ENCODE measurements at regions not wholly inside any gene's neighbourhood (a gene's known extent, or its start where the extent isn't known, plus 50 kb on each side); places are given as distances from the start of the nearest gene placed in this dataset.

- Histone ChIP-seq H3K4me1 (ENCODE audit: insufficient read depth, low read length) (no peaks in the 10 kb centered on the region), H3K36me3 (ENCODE audit: insufficient read depth, low read length) (no peaks in the 10 kb centered on the region), H3K27me3 (ENCODE audit: insufficient read depth, low read length, poor library complexity, severe bottlenecking) (no peaks in the 10 kb centered on the region), H3K4me3 (ENCODE audit: low read length) (no peak overlapping the region), H3K9me3 (ENCODE audit: low read length) (no peaks in the 10 kb centered on the region), H3K27ac (ENCODE audit: low read depth, low read length) (no peak overlapping the region)
- Mint-ChIP-seq H3K36me3 (no peaks in the 10 kb centered on the region), H3K4me1 (no peaks in the 10 kb centered on the region), H3K27ac (no peak overlapping the region), H3K27me3 (no peaks in the 10 kb centered on the region), H3K4me3 (no peak overlapping the region), H3K9me3 (peaks cover 8 to 29% (median 13%) of the 10 kb centered on the region in 5 donors)
- no peak for DNase-seq
- CTCF ChIA-PET = no interaction called here
- POLR2A ChIA-PET = no interaction called here
Observed at GRCh38 chr18:27899893-27900292, 277.0 kb downstream of the CDH2 start.

GRCh38 chr18:27894746-27895145, 282.2 kb downstream of the CDH2 start:
- Mint-ChIP-seq H3K36me3 (no peaks in the 10 kb centered on the region), H3K27ac (no peak overlapping the region), H3K4me1 (no peaks in the 10 kb centered on the region), H3K9me3 (peaks cover 4 to 24% (median 7%) of the 10 kb centered on the region in 5 donors), H3K4me3 (no peak overlapping the region), H3K27me3 (no peaks in the 10 kb centered on the region)
- no peak for DNase-seq
- H3K4me1 ChIP-seq (ENCODE audit: insufficient read depth, low read length) = no peaks in the 10 kb centered on the region
- CTCF ChIA-PET = no interaction called here
- no peaks in the 10 kb centered on the region for H3K9me3 ChIP-seq (ENCODE audit: low read length)
- no peak overlapping the region for H3K27ac ChIP-seq (ENCODE audit: low read depth, low read length)
- POLR2A ChIA-PET = no interaction called here
- H3K27me3 ChIP-seq (ENCODE audit: insufficient read depth, low read length, poor library complexity, severe bottlenecking) = no peaks in the 10 kb centered on the region
- no peak overlapping the region for H3K4me3 ChIP-seq (ENCODE audit: low read length)
- no peaks in the 10 kb centered on the region for H3K36me3 ChIP-seq (ENCODE audit: insufficient read depth, low read length)

GRCh38 chr18:27887711-27888495, 289.0 kb downstream of the CDH2 start:
- Mint-ChIP-seq H3K27ac (no peak overlapping the region), H3K27me3 (no peaks in the 10 kb centered on the region), H3K4me1 (no peaks in the 10 kb centered on the region), H3K36me3 (no peaks in the 10 kb centered on the region), H3K9me3 (peaks cover 0 to 21% (median 12%) of the 10 kb centered on the region in 5 donors), H3K4me3 (no peak overlapping the region)
- ChIA-PET CTCF (no interaction called here), POLR2A (no interaction called here)
- H3K27ac ChIP-seq (ENCODE audit: low read depth, low read length) = no peak overlapping the region
- no peaks in the 10 kb centered on the region for H3K4me1 ChIP-seq (ENCODE audit: insufficient read depth, low read length)
- no peaks in the 10 kb centered on the region for H3K27me3 ChIP-seq (ENCODE audit: insufficient read depth, low read length, poor library complexity, severe bottlenecking)
- H3K9me3 ChIP-seq (ENCODE audit: low read length) = no peaks in the 10 kb centered on the region
- DNase-seq = no peak
- H3K36me3 ChIP-seq (ENCODE audit: insufficient read depth, low read length) = no peaks in the 10 kb centered on the region
- H3K4me3 ChIP-seq (ENCODE audit: low read length) = no peak overlapping the region

- no peak for DNase-seq
- Histone ChIP-seq H3K4me3 (ENCODE audit: low read length) (no peak overlapping the region), H3K4me1 (ENCODE audit: insufficient read depth, low read length) (no peaks in the 10 kb centered on the region), H3K9me3 (ENCODE audit: low read length) (no peaks in the 10 kb centered on the region), H3K27me3 (ENCODE audit: insufficient read depth, low read length, poor library complexity, severe bottlenecking) (no peaks in the 10 kb centered on the region), H3K36me3 (ENCODE audit: insufficient read depth, low read length) (no peaks in the 10 kb centered on the region), H3K27ac (ENCODE audit: low read depth, low read length) (no peak overlapping the region)
- no peaks in the 10 kb centered on the region for H3K4me1 Mint-ChIP-seq
- H3K27me3 Mint-ChIP-seq = no peaks in the 10 kb centered on the region
- ChIA-PET POLR2A (no interaction called here), CTCF (no interaction called here)
- peaks cover 0 to 20% (median 12%) of the 10 kb centered on the region in 5 donors for H3K9me3 Mint-ChIP-seq
- H3K4me3 Mint-ChIP-seq = no peak overlapping the region
- H3K27ac Mint-ChIP-seq = no peak overlapping the region
- H3K36me3 Mint-ChIP-seq = no peaks in the 10 kb centered on the region
Observed at GRCh38 chr18:27887287-27887686, 289.6 kb downstream of the CDH2 start.

- Mint-ChIP-seq H3K27ac (no peak overlapping the region), H3K27me3 (no peaks in the 10 kb centered on the region), H3K9me3 (peaks cover 5 to 21% (median 10%) of the 10 kb centered on the region in 5 donors), H3K36me3 (no peaks in the 10 kb centered on the region), H3K4me3 (no peak overlapping the region), H3K4me1 (no peaks in the 10 kb centered on the region)
- Histone ChIP-seq H3K4me3 (ENCODE audit: low read length) (no peak overlapping the region), H3K27me3 (ENCODE audit: insufficient read depth, low read length, poor library complexity, severe bottlenecking) (no peaks in the 10 kb centered on the region), H3K27ac (ENCODE audit: low read depth, low read length) (no peak overlapping the region), H3K36me3 (ENCODE audit: insufficient read depth, low read length) (no peaks in the 10 kb centered on the region), H3K4me1 (ENCODE audit: insufficient read depth, low read length) (no peaks in the 10 kb centered on the region), H3K9me3 (ENCODE audit: low read length) (no peaks in the 10 kb centered on the region)
- ChIA-PET CTCF (no interaction called here), POLR2A (no interaction called here)
- DNase-seq = no peak
Observed at GRCh38 chr18:27879540-27879939, 297.4 kb downstream of the CDH2 start.

- Mint-ChIP-seq H3K4me3 (no peak overlapping the region), H3K27ac (no peak overlapping the region), H3K9me3 (peaks cover under 1 to 18% (median 4%) of the 10 kb centered on the region in 5 donors), H3K4me1 (no peaks in the 10 kb centered on the region), H3K27me3 (no peaks in the 10 kb centered on the region), H3K36me3 (no peaks in the 10 kb centered on the region)
- Histone ChIP-seq H3K4me3 (ENCODE audit: low read length) (no peak overlapping the region), H3K27me3 (ENCODE audit: insufficient read depth, low read length, poor library complexity, severe bottlenecking) (no peaks in the 10 kb centered on the region), H3K4me1 (ENCODE audit: insufficient read depth, low read length) (no peaks in the 10 kb centered on the region), H3K27ac (ENCODE audit: low read depth, low read length) (no peak overlapping the region), H3K9me3 (ENCODE audit: low read length) (no peaks in the 10 kb centered on the region), H3K36me3 (ENCODE audit: insufficient read depth, low read length) (no peaks in the 10 kb centered on the region)
- ChIA-PET POLR2A (no interaction called here), CTCF (no interaction called here)
- no peak for DNase-seq
Observed at GRCh38 chr18:27871726-27872125, 305.2 kb downstream of the CDH2 start.

- no peak overlapping the region for H3K4me3 Mint-ChIP-seq
- POLR2A ChIA-PET = no interaction called here
- CTCF ChIA-PET = no interaction called here
- no peak overlapping the region for H3K27ac Mint-ChIP-seq
- H3K36me3 ChIP-seq (ENCODE audit: insufficient read depth, low read length) = no peaks in the 10 kb centered on the region
- no peaks in the 10 kb centered on the region for H3K4me1 ChIP-seq (ENCODE audit: insufficient read depth, low read length)
- H3K4me3 ChIP-seq (ENCODE audit: low read length) = no peak overlapping the region
- no peaks in the 10 kb centered on the region for H3K4me1 Mint-ChIP-seq
- H3K36me3 Mint-ChIP-seq = no peaks in the 10 kb centered on the region
- DNase-seq = no peak
- H3K9me3 Mint-ChIP-seq = peaks cover 2 to 24% (median 5%) of the 10 kb centered on the region in 5 donors
- no peak overlapping the region for H3K27ac ChIP-seq (ENCODE audit: low read depth, low read length)
- no peaks in the 10 kb centered on the region for H3K27me3 ChIP-seq (ENCODE audit: insufficient read depth, low read length, poor library complexity, severe bottlenecking)
- H3K9me3 ChIP-seq (ENCODE audit: low read length) = no peaks in the 10 kb centered on the region
- H3K27me3 Mint-ChIP-seq = no peaks in the 10 kb centered on the region
Observed at GRCh38 chr18:27869735-27870134, 307.2 kb downstream of the CDH2 start.

GRCh38 chr18:27865431-27865830, 311.5 kb downstream of the CDH2 start:
- H3K4me1 ChIP-seq (ENCODE audit: insufficient read depth, low read length) = no peaks in the 10 kb centered on the region
- H3K36me3 ChIP-seq (ENCODE audit: insufficient read depth, low read length) = no peaks in the 10 kb centered on the region
- H3K27me3 ChIP-seq (ENCODE audit: insufficient read depth, low read length, poor library complexity, severe bottlenecking) = no peaks in the 10 kb centered on the region
- no peak overlapping the region for H3K4me3 ChIP-seq (ENCODE audit: low read length)
- Mint-ChIP-seq H3K4me3 (no peak overlapping the region), H3K27me3 (no peaks in the 10 kb centered on the region), H3K27ac (no peak overlapping the region), H3K4me1 (no peaks in the 10 kb centered on the region), H3K36me3 (no peaks in the 10 kb centered on the region), H3K9me3 (peaks cover 2 to 30% (median 8%) of the 10 kb centered on the region in 5 donors)
- H3K9me3 ChIP-seq (ENCODE audit: low read length) = no peaks in the 10 kb centered on the region
- no peak overlapping the region for H3K27ac ChIP-seq (ENCODE audit: low read depth, low read length)
- POLR2A ChIA-PET = no interaction called here
- CTCF ChIA-PET = no interaction called here
- no peak for DNase-seq

Measured in CD8-positive, alpha-beta memory T cell (primary cell).